Gastroesophageal sphincter (tissue), 4 donors: ENCODE measurements at regions not wholly inside any gene's neighbourhood (a gene's known extent, or its start where the extent isn't known, plus 50 kb on each side); places are given as distances from the start of the nearest gene placed in this dataset.

Source experiments
- ATAC-seq: fragments of 150-250 bp; one replicate; pipeline ENCODE4 v1.9.1; 2016; ENCODE audit warnings: mild to moderate bottlenecking, moderate library complexity
- H3K27ac ChIP-seq, 4 donors: fragments of 200-600 bp; sonication (generic) in 3 of 4; 1 replicate in 3 of 4; 2 replicates in 1 of 4; pipeline ENCODE4 v1.5.1; 2016 to 2019
- H3K27me3 ChIP-seq: fragments of 200-600 bp; sonication (generic); one replicate; pipeline ENCODE4 v1.5.1; 2019
- H3K36me3 ChIP-seq, 2 donors: fragments of 200-600 bp; sonication (generic); one replicate each; pipeline ENCODE4 v1.5.1; 2019; ENCODE audit warnings: control low read depth in 1 of 2
- H3K4me1 ChIP-seq, 3 donors: fragments of 200-600 bp; sonication (generic); 1 replicate in 2 of 3; 2 replicates in 1 of 3; pipeline ENCODE4 v1.5.1; 2016 to 2019; ENCODE audit warnings: control low read depth in 2 of 3
- H3K4me3 ChIP-seq, 2 donors: fragments of 200-600 bp; sonication (generic); one replicate each; pipeline ENCODE4 v1.5.1; 2019; ENCODE audit warnings: mild to moderate bottlenecking in 1 of 2, moderate library complexity in 1 of 2
- H3K9me3 ChIP-seq, 3 donors: fragments of 200-600 bp; sonication (generic); one replicate each; pipeline ENCODE4 v1.5.1; 2017 to 2019; ENCODE audit warnings: control low read depth in 2 of 3
- CTCF ChIP-seq, 4 experiments: fragments of 200-600 bp in 2 of 4; fragments of 450-650 bp in 2 of 4; sonication (generic) in 1 of 4; IDR thresholded peaks; one replicate each; pipeline ENCODE4 v1.5.1; 2017 to 2019; ENCODE audit warnings: antibody characterized with exemption in 4 of 4, mild to moderate bottlenecking in 2 of 4, moderate library complexity in 2 of 4
- EP300 ChIP-seq: sonication (generic); formaldehyde crosslinking; IDR thresholded peaks from one replicate; pipeline ENCODE4 v1.6.1; 2017; ENCODE audit warnings: antibody characterized with exemption, mild to moderate bottlenecking
- POLR2A ChIP-seq, 2 donors: fragments of 450-650 bp; IDR thresholded peaks; one replicate each; pipeline ENCODE4 v1.6.1; 2017; ENCODE audit warnings: antibody characterized with exemption in 2 of 2, mild to moderate bottlenecking in 2 of 2, moderate library complexity in 1 of 2
- POLR2AphosphoS5 ChIP-seq: sonication (generic); formaldehyde crosslinking; IDR thresholded peaks from one replicate; pipeline ENCODE4 v1.6.1; 2017; ENCODE audit warnings: antibody characterized with exemption
- WGBS, 2 donors: methylation state at CpG; one replicate each; pipeline ENCODE4 v1.1.5; 2018; ENCODE audit warnings: low coverage in 1 of 2; 5-methylcytosine and 5-hydroxymethylcytosine counted together

- no peak for TF ChIP-seq EP300
- no peak for TF ChIP-seq POLR2AphosphoS5
- no peak for TF ChIP-seq CTCF (IDR thresholded peaks at IDR 0.05)
- no peak for TF ChIP-seq POLR2A (IDR thresholded peaks at IDR 0.05)
- H3K36me3 ChIP-seq, result no peaks in the 10 kb centered on the region
- H3K9me3 ChIP-seq, result no peaks in the 10 kb centered on the region
- H3K27me3 ChIP-seq, result peaks cover 43% of the 10 kb centered on the region
- no peak overlapping the region for H3K4me3 ChIP-seq
- no peaks in the 10 kb centered on the region for H3K4me1 ChIP-seq
- no peak for ATAC-seq
- H3K27ac ChIP-seq, result no peak overlapping the region
- 79 to 93% methylated on average over 1 of the region's 1 CpG for WGBS, 2 donors
Observed at GRCh38 chr2:175662335-175662734, 339.7 kb downstream of the LNPK start.

- no peaks in the 10 kb centered on the region for H3K36me3 ChIP-seq
- TF ChIP-seq CTCF (IDR thresholded peaks at IDR 0.05), result no peak
- TF ChIP-seq POLR2A (IDR thresholded peaks at IDR 0.05), result no peak
- TF ChIP-seq POLR2AphosphoS5, result no peak
- TF ChIP-seq EP300, result no peak
- H3K27ac ChIP-seq, result no peak overlapping the region
- ATAC-seq, result no peak
- no peak overlapping the region for H3K4me3 ChIP-seq
- no peaks in the 10 kb centered on the region for H3K27me3 ChIP-seq
- no peaks in the 10 kb centered on the region for H3K4me1 ChIP-seq
- H3K9me3 ChIP-seq, result peaks cover 0 to 37% (median 0%) of the 10 kb centered on the region in 3 donors
- WGBS, 2 donors, result 0 to 7% methylated on average over 1 of the region's 1 CpG
Observed at GRCh38 chr2:175648577-175649063, 353.4 kb downstream of the LNPK start.

GRCh38 chr2:175647058-175647457 is 355.0 kb downstream of the LNPK start:
- H3K4me1 ChIP-seq, result no peaks in the 10 kb centered on the region
- H3K9me3 ChIP-seq, result peaks cover 0 to 37% (median 0%) of the 10 kb centered on the region in 3 donors
- no CpG with 5 or more reads among the region's 2 CpGs for WGBS, 2 donors
- no peak overlapping the region for H3K27ac ChIP-seq
- H3K36me3 ChIP-seq, result no peaks in the 10 kb centered on the region
- no peak overlapping the region for H3K4me3 ChIP-seq
- no peaks in the 10 kb centered on the region for H3K27me3 ChIP-seq
- ATAC-seq, result no peak
- TF ChIP-seq POLR2A (IDR thresholded peaks at IDR 0.05) (no peak), POLR2AphosphoS5 (no peak), CTCF (IDR thresholded peaks at IDR 0.05) (no peak), EP300 (no peak)

- Histone ChIP-seq H3K4me1 (no peaks in the 10 kb centered on the region), H3K9me3 (no peaks in the 10 kb centered on the region), H3K27ac (no peak overlapping the region), H3K36me3 (no peaks in the 10 kb centered on the region), H3K4me3 (no peak overlapping the region), H3K27me3 (no peaks in the 10 kb centered on the region)
- WGBS, 2 donors, result 92 to 100% methylated on average over 2 of the region's 2 CpGs
- no peak for ATAC-seq
- TF ChIP-seq EP300 (no peak), CTCF (IDR thresholded peaks at IDR 0.05) (no peak), POLR2AphosphoS5 (no peak), POLR2A (IDR thresholded peaks at IDR 0.05) (no peak)
Observed at GRCh38 chr2:175640655-175641054, 361.4 kb downstream of the LNPK start.

- peaks cover 0 to 3% (median 0%) of the 10 kb centered on the region in 3 donors for H3K9me3 ChIP-seq
- H3K4me3 ChIP-seq, result no peak overlapping the region
- H3K27ac ChIP-seq, result no peak overlapping the region
- WGBS, 2 donors, result 44 to 45% methylated on average over 2 of the region's 2 CpGs
- TF ChIP-seq EP300 (no peak), POLR2AphosphoS5 (no peak), CTCF (IDR thresholded peaks at IDR 0.05) (no peak), POLR2A (IDR thresholded peaks at IDR 0.05) (no peak)
- H3K27me3 ChIP-seq, result peaks cover 4% of the 10 kb centered on the region
- H3K36me3 ChIP-seq, result no peaks in the 10 kb centered on the region
- ATAC-seq, result no peak
- no peaks in the 10 kb centered on the region for H3K4me1 ChIP-seq
Observed at GRCh38 chr2:175633227-175633626, 368.8 kb downstream of the LNPK start.
